Activated gamma-delta T cell treated with anti-CD3 and anti-CD28 coated beads, Interleukin-2, amount 50 U/mL, for 16 hours (primary cell): ENCODE measurements at regions not wholly inside any gene's neighbourhood (a gene's known extent, or its start where the extent isn't known, plus 50 kb on each side); places are given as distances from the start of the nearest gene placed in this dataset.
"Not testable (repeated sequence)": the region's sequence is repeated elsewhere in the genome, so short reads cannot be mapped to it uniquely, and the experiment has no call there.

ENCODE experiments used
- DNase-seq: peaks from one replicate; pipeline ENCODE4 v3.0.0-alpha.2; 2020; ENCODE audit warnings: low read depth

DNA sequence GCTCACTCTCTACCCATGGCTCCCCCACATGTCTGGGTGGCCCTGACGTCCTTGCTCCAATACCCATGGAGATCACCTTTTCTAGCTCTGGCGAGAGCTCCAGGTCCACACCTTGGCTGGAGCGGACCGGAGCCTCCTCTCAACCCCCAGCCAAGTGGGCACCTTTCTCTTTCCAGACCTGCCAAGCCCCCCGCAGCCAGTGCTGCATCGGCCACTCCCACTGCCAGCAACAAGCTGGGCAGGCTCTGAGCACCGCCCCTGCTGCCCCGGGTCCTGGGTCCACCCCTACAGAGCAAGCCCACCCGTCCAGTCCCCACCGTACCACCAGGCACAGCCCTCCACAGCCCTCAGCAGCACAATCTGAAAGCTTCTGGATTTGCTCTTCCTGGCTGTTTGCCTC lies 98.2 kb upstream of the C14orf180 start:
- DNase-seq: no peak

DNA sequence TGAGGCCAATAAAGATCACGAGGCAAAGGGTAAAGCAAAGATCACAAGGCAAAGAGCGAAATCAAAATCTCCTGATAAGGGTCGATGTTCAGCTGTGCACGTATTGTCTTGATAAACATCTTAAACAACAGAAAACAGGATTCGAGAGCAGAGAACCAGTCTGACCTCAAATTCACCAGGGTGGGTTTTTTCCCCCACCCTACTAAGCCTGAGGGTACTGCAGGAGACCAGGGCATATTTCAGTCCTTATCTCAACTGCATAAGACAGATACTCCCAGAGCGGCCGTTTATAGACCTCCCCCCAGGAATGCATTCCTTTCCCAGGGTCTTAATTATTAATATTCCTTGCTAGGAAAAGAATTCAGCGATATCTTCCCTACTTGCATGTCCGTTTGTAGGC lies 97.5 kb upstream of the C14orf180 start:
- not testable (repeated sequence) for DNase-seq

DNA sequence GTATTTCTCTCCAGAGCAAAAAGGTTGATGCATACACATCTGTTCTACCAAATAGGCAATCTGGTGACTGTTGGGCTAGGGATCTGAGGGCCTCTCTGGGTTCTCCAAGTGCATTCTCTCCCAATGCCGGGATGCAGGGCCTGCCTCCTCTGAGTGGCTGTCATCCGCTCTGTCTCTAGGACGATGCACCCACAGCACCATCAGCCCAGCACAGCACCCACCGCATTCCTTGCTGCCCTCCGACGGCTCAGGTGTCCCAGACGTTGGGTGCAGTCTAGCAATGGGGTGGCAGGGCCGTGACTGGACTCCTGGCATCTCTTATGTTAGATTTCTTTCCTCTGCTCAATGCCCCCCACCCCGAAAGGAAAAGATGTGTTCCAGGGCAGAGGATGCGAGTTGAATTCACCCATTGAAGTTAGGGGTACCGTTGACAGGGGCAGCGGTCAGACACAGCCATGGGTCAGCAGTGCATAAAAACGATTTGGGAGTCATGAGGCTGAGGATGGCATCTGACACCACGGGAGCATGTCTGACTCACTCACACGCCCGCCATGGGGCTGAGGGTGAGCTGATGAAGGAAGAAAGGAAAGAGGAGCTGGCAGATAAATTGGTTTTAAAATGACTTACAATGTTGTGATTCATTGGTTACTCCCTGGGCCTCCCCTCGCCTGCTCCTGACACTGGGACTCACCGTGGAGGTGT lies 93.2 kb upstream of the C14orf180 start:
- no peak for DNase-seq

DNA sequence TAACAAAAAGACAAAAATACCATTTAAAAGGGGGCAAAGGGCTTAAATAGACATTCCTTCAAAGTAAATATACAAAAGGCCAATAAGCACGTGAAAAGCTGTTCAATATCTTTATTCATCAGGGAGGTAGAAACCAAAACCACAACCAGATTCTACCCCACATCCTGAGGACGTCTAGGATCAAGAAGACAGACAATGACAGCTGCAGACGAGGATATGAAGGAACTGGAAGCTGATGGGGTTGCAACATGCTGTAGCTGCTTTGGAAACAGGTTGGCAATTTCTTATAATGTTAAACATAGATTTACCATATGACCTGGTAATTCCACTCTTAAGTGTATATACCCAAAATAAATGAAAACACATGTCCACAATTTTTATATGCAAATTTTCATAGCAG lies 85.1 kb upstream of the C14orf180 start:
- no peak for DNase-seq

DNA sequence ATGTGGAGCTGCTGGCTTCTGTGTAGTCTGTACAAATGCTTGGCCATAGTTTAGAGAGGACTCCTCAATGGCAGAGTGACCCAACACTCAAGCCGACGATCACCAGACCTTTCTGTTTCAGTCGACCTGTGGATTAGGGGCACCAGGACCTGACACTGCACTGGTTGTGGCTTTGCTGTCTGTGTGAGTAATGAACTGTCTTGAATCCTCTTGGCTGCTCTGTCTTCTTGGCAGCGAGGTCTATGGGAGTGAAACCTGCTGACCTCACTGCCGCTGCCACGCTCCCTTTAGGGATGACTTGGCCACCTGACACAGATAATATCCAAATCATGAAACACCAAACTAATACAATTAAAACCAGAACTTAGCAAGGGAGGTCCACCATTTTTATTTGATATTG lies 83.5 kb upstream of the C14orf180 start:
- no peak for DNase-seq

DNA sequence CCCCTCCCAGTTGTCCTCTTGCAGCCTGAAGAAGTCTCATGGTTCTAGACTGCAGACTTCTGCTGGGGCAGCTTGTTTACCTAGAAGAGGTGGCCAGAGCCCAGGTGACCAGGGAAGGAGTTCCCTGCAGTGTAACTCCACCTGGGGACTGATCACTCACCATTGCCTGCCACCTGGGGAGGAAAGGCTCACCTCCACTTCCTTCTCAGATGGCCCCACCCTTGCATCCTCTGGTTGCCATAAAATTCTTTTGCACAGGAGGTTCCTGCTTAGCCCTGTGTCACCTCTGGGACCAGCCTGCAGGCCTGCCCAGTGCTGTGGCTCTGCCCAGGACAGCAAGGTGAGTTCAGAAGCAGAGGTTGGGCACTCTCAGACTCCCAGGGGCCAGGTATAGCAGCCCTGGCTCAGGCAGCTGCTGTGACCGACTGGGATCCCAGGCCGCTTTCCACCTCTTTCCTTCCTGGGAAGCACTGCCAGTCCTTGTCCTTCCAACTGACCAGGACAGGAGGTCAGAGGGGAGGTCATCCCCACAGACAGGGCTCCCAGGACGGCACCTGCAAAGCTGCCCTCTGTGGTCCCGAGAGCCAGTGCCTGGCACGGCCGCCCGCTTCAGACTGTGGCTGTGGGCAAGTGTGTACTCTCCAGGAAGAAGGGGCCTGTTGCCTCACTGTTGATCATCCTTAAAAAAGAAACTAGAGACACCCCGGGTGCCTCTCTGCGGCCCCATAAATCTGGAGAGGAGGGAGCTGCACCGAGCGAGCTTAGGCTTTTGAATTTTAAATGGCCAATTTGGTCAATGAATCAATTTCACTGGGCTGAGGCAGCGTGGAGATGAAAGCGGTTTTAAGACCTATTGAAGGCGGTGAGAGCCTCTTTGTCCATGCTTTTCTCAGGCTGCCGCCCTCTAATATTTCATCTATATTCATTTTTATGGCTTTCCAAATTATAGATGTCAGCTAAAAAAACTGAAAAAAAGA lies 79.5 kb upstream of the C14orf180 start:
- no peak for DNase-seq

DNA sequence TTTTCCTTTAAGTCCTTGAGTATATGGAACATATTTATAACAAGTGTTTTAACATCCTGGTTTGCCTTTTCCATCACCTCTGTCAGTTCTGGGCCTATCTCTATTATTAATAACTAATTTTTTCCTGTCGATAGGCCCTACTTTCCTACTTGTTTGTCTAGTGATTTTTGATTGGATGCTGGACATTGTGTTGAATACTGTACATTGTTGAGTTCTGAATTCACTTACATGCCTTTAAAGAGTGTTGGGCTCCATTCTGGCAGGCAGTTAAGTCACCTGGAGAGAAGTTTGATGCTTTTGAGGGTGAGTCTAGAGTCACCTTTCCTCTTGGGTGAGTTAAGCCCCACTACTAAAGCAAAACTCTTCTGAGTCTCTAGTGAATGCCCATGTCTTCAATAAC lies 77.5 kb upstream of the C14orf180 start:
- DNase-seq: no peak

DNA sequence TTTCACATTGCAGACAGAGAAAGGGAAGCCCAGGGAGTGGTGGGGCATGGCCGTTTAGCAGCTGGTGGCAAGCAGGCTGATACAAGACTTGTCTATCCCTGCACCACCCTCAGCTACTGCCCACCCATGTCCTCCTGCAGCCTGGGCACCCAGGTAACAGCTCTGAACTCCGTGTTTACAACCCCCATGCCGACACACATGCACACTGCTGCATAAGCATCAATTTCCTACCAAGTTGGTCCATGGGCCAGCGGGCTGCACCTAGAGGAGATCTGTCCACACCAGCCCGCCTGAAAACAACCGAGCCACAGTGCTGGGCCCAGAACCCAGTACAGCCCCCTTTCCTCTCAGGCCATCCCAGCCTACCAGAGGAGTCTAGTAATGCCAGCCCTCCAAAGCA lies 75.9 kb upstream of the C14orf180 start:
- DNase-seq: no peak

DNA sequence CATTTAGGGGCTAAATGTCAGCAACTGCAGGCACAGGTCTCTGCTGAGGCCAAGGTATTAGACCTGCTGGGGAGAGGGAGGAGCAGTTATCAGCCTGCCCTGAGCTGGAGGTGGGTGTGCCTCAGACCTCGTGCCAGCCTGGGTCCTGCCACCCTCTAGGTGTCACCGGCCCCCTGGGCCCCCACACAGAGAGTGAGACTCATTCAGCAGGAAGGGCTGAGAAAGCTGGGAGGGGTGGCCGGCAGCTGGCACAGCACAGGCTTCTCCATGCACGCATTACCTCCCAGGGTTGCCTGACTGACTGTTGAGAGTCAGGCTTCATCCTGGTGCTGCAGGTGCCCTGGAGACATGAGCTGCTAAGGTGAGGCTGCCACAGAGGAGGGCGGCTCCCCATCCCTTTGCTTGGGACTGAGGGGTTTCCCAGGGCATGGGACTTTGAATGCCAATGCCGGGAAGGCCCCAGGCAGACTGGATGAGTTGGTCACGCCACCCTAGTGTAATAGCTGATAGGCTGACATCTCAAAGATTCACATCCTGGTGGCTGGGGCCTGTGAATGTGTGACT lies 75.3 kb upstream of the C14orf180 start:
- no peak for DNase-seq

DNA sequence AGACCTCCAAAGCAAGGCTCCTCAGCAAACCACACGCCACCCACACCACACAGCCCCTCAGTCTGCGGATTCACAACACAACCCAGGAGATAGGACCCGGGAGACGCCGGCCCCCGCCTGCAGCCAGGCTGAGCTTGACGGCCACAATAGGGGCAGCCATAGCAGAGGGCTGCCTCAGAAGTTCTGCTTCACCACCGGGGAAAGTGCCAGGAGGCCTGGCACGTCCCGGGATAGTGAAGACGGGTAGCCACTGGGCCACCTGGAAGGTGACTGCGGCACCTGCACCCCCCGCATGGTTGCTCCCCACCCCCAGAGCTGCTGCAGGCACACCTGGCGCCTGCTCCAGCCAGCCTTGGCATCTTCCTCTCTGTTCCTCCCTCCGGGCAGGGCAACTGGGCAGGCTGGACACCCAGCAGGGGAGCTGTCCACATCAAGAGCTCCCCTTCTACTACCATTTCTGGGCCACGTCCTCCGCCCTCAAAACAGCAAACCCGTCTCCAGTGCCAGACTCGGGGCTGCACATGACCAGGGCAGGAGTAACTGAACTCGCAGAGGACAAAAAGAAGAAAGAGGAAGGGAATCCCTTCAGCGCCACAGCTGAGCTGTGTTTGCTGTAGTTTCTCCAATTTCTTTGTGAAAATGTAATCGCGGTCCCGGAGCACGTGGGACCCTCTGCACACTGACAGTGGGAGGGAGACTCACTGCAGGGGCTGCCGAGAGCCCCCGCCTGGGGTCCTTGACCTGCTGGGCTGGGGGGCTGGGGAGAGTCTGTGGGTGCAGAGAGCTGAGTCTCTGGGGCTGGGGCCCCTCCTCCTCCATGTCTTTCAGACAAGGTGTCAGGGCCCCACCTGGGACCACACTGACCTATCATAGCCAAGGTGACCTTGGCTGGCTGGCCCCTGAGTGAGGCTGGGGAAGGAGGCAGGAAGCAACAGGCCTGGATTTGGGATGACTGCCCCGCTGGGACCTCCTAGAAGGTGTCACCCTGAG lies 74.2 kb upstream of the C14orf180 start:
- DNase-seq: no peak

DNA sequence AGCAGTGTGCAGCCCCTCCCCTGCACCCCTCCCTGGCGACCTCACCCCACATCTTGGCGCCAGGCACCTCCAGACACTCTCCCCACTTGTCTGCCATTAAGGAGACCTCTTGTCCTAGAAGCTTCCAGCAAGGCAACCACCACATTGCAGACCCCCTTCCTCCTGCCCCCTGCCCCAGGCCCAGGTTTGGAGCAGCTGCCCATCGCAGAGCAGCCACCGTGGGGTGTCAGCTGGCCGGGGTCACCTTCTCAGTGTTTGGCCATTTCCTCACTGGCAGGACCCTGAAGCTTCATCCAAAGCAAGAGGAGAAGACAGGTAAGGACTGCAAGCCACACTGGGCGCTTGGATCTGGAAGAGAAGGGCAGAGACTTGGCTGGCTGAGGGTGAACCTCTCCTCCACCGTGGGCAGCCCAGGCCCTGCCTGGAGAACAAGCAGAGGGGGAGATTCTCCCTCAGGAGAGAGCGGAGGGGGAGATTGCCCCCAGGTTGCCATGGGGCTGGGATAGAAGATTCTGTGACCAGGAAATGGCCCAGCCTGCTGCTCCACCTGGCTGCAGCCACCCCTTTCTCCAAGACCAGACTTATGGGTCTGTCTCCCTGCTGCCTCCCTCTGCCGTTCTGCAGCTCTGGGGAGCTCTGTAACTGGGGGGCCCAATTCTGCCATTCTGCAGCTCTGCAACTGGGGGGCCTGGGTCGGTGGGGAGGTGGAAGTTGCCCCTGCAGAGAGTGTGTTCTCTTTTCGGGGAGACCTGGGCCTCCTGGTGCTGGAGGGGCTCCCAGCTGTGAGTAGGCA lies 72.9 kb upstream of the C14orf180 start:
- DNase-seq: no peak

DNA sequence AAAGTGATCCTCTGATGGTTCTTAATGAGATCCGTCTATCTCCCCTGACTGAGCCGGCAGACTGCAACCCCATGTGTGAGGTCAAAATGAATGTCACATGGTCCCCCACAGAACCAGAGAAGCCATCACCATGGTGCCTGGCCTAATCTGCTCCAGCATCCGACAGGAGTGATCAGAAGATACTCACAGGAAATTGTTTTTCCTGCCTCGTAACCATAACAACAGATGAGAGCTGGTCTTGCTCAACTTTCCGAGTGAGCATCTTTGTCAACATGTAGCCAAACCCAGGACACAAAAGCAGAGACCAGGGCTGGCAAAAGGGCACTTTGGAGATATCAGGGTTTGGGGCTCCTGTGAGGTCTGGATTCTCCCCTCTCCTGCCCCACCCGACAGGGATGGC lies 72.1 kb upstream of the C14orf180 start:
- DNase-seq: no peak

DNA sequence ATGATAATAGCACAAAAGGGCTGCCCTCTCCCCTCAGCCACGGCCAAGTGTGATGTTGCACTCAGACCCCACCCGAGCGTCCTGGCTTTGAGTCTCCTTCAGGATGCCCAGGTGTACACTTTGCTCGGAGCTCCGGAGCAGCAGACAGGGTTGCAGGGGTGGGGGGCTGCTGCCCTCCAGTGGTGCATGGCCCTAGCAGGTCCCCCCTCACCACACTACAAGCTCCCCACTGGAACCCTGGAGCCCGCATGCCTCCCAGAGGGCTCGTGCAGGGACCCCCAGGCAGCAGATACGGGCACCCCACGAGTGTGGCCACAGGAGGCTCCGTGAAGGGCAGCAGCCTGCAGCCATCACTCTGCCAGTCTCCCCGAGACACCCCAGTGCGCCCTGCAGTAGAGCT lies 69.9 kb upstream of the C14orf180 start:
- no peak for DNase-seq

DNA sequence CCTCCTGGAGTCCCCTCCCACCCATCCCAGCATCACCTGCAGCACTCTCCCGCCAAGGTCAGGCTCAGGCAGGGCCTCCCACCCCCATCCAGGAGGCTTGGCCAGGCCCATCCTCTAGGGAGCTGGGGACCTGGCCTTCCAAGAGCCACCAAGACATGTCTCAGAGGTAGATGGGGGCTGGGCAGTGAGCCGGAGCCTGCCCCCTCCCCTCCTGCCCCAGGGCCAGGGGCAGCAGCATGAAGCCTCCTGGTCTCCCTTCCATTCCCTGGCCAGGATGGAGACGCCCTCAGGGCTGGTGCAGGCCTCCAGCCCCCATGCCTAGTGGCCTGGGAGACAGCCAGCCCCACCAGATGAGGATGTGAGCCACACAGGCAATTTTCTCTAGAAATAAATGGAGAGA lies 69.3 kb upstream of the C14orf180 start:
- DNase-seq: no peak

DNA sequence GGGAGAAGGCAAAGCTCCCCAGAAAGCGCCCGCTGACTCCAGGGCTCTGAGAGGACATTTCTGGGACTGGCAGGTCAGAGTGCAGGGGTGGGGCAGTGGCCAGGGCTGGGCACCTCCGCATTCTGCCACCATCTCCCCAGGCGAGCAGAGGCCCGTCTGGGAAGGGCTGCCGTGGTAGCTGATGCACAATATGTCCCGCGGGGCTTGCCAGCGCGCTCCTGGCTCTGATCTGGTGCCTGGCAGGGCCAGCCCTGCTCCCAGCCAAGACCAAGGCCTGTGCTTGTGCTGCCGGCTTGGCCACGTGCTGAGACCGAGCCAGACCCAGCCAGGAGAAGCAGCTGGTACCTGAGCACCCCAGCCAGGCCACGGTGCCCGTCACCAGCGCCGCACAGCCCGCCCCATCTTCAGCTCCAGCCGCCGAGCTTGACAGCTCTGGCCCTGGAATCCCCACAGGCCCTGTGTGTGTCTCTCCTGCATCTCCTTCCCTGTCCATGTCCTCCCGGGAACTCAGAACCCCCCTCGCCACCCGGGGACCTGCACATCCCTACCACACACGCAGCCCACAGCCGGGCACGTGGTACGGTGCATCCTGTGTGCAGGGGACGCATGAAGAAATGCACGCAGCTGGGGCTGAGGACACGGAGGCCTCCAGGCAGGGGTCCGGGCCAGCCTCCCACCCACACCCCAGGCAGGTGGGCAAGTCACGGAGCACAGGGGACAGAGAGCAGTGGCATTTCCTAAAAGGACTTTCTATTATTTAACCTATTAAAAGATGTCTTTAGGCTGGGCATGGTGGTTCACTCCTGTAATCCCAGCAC lies 68.6 kb upstream of the C14orf180 start:
- DNase-seq: no peak

DNA sequence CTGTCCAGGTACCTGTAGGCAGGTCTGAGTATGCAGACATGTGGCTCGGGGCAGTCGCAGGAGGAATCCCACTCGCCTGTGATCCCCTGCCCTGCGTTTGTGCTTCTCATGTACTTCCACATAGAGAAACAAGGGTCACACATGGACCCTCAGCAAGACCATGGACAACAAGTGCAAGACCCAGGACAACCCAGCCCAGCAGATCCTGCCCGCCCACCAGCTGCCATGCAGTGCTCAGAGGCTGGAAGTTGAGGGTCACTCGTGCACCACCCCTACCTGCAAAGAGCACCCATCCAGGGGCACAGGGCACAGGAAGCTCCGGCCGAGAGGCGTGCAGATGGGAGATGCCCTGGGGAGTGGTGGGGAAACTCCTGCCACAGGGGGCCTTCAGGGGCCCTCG lies 67.5 kb upstream of the C14orf180 start:
- DNase-seq: no peak

DNA sequence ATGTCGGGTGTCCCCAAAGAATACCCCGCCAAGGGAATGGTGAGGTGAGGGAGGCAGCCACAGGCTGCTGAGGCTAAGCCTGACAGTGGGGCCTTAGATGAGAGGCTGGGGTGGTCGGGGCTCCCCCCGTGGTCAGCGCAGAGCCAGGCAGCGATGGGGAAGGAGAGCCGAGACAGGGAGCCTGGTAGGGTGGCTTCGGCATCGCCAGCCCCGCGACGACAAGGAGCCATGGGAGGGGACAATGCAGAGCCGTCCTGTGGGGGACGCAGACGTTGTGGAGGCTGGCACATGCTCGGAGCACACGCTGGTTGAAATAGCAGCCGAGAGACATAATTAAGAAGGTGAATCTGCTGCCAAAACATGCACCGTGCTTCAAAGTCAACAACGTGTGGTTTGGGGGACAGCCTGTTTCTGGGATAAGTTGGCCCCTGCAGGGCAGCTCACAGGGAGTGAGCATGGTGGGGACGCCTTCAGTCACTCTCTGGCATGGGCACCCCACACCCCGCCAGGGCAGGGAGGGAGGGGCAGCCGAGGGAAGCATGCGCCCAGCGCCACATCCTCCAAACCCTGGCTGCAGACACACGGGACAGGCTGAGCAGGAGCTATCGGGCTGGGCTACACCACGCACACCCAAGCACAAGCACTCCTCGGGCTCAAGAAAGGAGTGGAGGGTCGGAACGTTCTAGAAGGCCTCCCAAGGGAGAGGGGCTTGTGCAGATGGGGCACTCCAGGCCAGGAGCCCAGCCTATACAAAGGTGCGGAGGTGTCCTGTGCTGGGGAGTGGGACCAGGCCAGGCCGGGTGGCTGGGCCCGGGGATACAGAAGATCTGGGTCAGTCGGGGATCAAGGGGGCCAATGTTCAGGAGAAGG lies 66.6 kb upstream of the C14orf180 start:
- no peak for DNase-seq

DNA sequence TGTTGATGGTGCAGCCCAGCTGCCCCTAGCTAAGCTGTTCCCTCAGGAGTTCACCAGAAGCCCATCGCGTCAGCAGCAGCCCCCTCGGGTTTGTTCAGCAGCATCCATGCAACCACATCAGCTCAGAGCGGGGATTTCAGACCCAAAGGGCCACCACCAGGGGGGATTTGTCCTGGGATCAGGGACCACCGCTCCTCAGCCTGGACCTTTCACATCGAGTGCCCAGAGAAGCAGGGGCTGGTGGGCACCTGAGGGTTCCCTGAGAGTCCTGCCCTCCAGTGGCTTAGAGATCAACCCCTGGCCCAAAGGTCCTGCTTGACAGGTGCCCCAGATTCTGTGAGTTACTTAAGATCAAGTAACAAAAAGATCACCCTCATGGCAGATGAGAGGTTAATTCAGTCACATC lies 65.9 kb upstream of the C14orf180 start:
- no peak for DNase-seq
